GM12878 (cell line): ENCODE measurements at regions not wholly inside any gene's neighbourhood (a gene's known extent, or its start where the extent isn't known, plus 50 kb on each side); places are given as distances from the start of the nearest gene placed in this dataset.

ENCODE experiments used
- ATAC-seq: fragments of 200-7000 bp; cut with Tn5 transposase; 3 replicates; pipeline ENCODE4 v1.9.1; 2020; ENCODE audit warnings: mild to moderate bottlenecking, moderate library complexity
- BruUV-seq: library from RNA; stranded (reverse); fragments of 400-500 nt; replicated peaks from 2 replicates; lab custom pipeline; 2021; lab: Mats Ljungman, UMichigan
- CTCF ChIA-PET: fragments of 300-600 bp; sonication (Branson Sonifier 250); formaldehyde crosslinking; extraction: SDS; loops from one replicate; lab custom pipeline; 2021; ENCODE audit warnings: inconsistent platforms; lab: Yijun Ruan, JAX
- POLR2A ChIA-PET: fragments of 350-600 bp; formaldehyde crosslinking; extraction: SDS; loops from one replicate; lab custom pipeline; 2021; ENCODE audit warnings: inconsistent platforms; lab: Charles Lee
- RAD21 ChIA-PET: fragments of 300-600 bp; sonication (Branson Sonifier 250); formaldehyde crosslinking; loops from one replicate; lab custom pipeline; 2023; ENCODE audit warnings: antibody characterized with exemption; ENCODE audit not compliant: unreplicated experiment; lab: Charles Lee
- SMC1A ChIA-PET: fragments of 300-600 bp; sonication (Branson Sonifier 250); formaldehyde crosslinking; loops from one replicate; lab custom pipeline; 2023; ENCODE audit not compliant: unreplicated experiment, uncharacterized antibody; lab: Charles Lee
- DNase-seq: peaks from one replicate; pipeline ENCODE4 v3.0.0-alpha.2; 2011; ENCODE audit warnings: low read depth, low spot score
- FAIRE-seq: peaks from 3 replicates; lab custom pipeline; 2011; peaks lifted over from hg19 to GRCh38; lab: Jason Lieb, UNC
- H2AFZ ChIP-seq: 2 replicates; pipeline ENCODE4 v1.6.0; 2011; ENCODE audit warnings: low read depth, low read length, control low read depth; ENCODE audit not compliant: control insufficient read depth
- H3K27ac ChIP-seq: 2 replicates; pipeline ENCODE4 v1.5.1; 2011; ENCODE audit warnings: control low read depth; ENCODE audit not compliant: control insufficient read depth, insufficient read depth
- H3K27me3 ChIP-seq, 2 experiments: replicated peaks in 1 of 2; 2 replicates each; pipeline versions ENCODE4 v1.6.0 to v1.6.1; 2011; ENCODE audit warnings: low read length in 1 of 2; ENCODE audit not compliant: control insufficient read depth in 2 of 2, insufficient read depth in 2 of 2
- H3K36me3 ChIP-seq, 2 experiments: 2 replicates each; pipeline ENCODE4 v1.5.1; 2011; ENCODE audit warnings: low read length in 1 of 2; ENCODE audit not compliant: control insufficient read depth in 2 of 2, insufficient read depth in 2 of 2
- H3K4me1 ChIP-seq: 2 replicates; pipeline ENCODE4 v1.6.1; 2011; ENCODE audit warnings: mild to moderate bottlenecking, low read length, moderate library complexity, mixed read lengths; ENCODE audit not compliant: control insufficient read depth, insufficient read depth
- H3K4me2 ChIP-seq: 2 replicates; pipeline ENCODE4 v1.6.0; 2011; ENCODE audit warnings: control low read depth; ENCODE audit not compliant: control insufficient read depth, insufficient read depth
- H3K4me3 ChIP-seq: fragments of 200-600 bp; sonication (generic); 2 replicates; pipeline ENCODE4 v1.5.1; 2016
- H3K79me2 ChIP-seq: 2 replicates; pipeline ENCODE4 v1.6.0; 2011; ENCODE audit warnings: low read length; ENCODE audit not compliant: control insufficient read depth, insufficient read depth
- H3K9ac ChIP-seq: 2 replicates; pipeline ENCODE4 v1.8.0; 2011; ENCODE audit warnings: low read length, control low read depth, mixed read lengths; ENCODE audit not compliant: control insufficient read depth, insufficient read depth
- H3K9me3 ChIP-seq: replicated peaks from 3 replicates; pipeline ENCODE4 v1.5.1; 2011; ENCODE audit warnings: mild to moderate bottlenecking, low read length; ENCODE audit not compliant: control insufficient read depth, insufficient read depth
- H4K20me1 ChIP-seq: 2 replicates; pipeline ENCODE4 v1.6.0; 2011; ENCODE audit not compliant: control insufficient read depth, insufficient read depth
- BMI1 ChIP-seq: fragments of 450-650 bp; IDR thresholded peaks from 2 replicates; pipeline ENCODE4 v1.6.1; 2016; ENCODE audit warnings: mild to moderate bottlenecking, moderate library complexity, borderline replicate concordance
- CBFB ChIP-seq: IDR thresholded peaks from 2 replicates; pipeline ENCODE4 v1.6.1; 2016; ENCODE audit warnings: antibody characterized with exemption, low read depth
- CREM ChIP-seq: IDR thresholded peaks from 2 replicates; pipeline ENCODE4 v1.6.1; 2014; ENCODE audit warnings: antibody characterized with exemption, low read depth
- LARP7 ChIP-seq: fragments of 450-650 bp; IDR thresholded peaks from 2 replicates; pipeline ENCODE4 v1.6.1; 2017; ENCODE audit warnings: mild to moderate bottlenecking
- MEF2A ChIP-seq: IDR thresholded peaks from 2 replicates; pipeline ENCODE4 v1.6.1; 2011; ENCODE audit warnings: low read depth, mild to moderate bottlenecking, low read length, moderate library complexity; ENCODE audit not compliant: insufficient read depth
- MXI1 ChIP-seq: fragments of 150-350 bp; IDR thresholded peaks from 2 replicates; pipeline ENCODE4 v1.6.1; 2011; ENCODE audit warnings: low read depth, mild to moderate bottlenecking, inconsistent platforms, low read length, improper control_type of control experiment
- NBN ChIP-seq: fragments of 450-650 bp; IDR thresholded peaks from 2 replicates; pipeline ENCODE4 v1.6.1; 2016
- NFYA ChIP-seq: IDR thresholded peaks from 2 replicates; pipeline ENCODE4 v1.6.1; 2011; ENCODE audit warnings: low read depth, mild to moderate bottlenecking, low read length, improper control_type of control experiment, borderline replicate concordance
- TAF1 ChIP-seq: IDR thresholded peaks from 2 replicates; pipeline ENCODE4 v1.6.1; 2011; ENCODE audit warnings: mild to moderate bottlenecking, low read depth, low read length, borderline replicate concordance
- TCF12 ChIP-seq: IDR thresholded peaks from 2 replicates; pipeline ENCODE4 v1.6.1; 2011; ENCODE audit warnings: low read depth, mild to moderate bottlenecking, low read length
- WGBS: methylation state at CpG from one replicate; pipeline ENCODE4 v1.1.6; 2016; ENCODE audit warnings: low lambda C conversion rate; ENCODE audit not compliant: insufficient replicate concordance, insufficient coverage; ENCODE audit errors: missing lambda C conversion rate; 5-methylcytosine and 5-hydroxymethylcytosine counted together
- in situ Hi-C: fragments of 300-500 bp; cut with MboI; formaldehyde crosslinking; loops from 9 replicates; pipeline ENCODE4 v1.14.3; 2018; ENCODE audit warnings: mixed read lengths
- intact Hi-C: fragments of 100-400 bp; cut with micrococcal nuclease; formaldehyde crosslinking; loops from one replicate; pipeline ENCODE4 v1.14.2; 2022; ENCODE audit not compliant: unreplicated experiment
- TF ChIP-seq, protein P1 (sequence below): fragments of 450-650 bp; formaldehyde crosslinking; IDR thresholded peaks from 2 replicates; pipeline ENCODE4 v1.4.0; 2022; ENCODE audit warnings: mild to moderate bottlenecking, moderate library complexity
- TF ChIP-seq, protein P2 (sequence below): fragments of 450-650 bp; IDR thresholded peaks from 2 replicates; pipeline ENCODE4 v1.6.1; 2016; ENCODE audit warnings: mild to moderate bottlenecking, moderate library complexity, borderline replicate concordance
- TF ChIP-seq, protein P3 (sequence below): fragments of 450-650 bp; IDR thresholded peaks from 2 replicates; pipeline ENCODE4 v1.6.1; 2016; ENCODE audit warnings: mild to moderate bottlenecking

DNA sequence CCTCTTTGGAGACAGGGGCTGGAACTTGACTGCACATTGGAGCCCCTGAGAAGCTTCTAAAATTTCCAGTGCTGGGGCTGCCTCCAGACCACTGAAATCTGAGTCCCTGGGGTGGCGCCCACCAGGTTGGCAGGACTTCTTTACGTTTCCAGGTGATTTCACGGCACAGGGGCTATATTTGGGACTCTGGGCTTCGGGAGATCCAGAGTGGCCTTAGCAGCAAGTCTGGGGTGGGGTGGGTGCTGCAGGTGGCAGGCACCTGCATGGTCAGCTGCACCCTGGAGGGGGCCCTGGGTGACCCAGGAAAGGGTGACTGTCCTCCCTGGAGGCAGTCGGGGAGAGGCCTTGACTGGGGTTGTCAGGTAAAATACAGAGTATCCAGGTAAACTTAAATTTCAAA is 135.5 kb upstream of the PHACTR3 start:
- 16% methylated on average over 5 of the region's 5 CpGs for WGBS
- Histone ChIP-seq H3K79me2 (no peaks in the 10 kb centered on the region), H3K4me1 (no peaks in the 10 kb centered on the region), H3K4me2 (no peak overlapping the region), H3K36me3 (no peaks in the 10 kb centered on the region), H3K27me3 (peaks cover 3 to 4% of the 10 kb centered on the region in 2 experiments; a peak in 2 of 4 replicates), H3K4me3 (no peak overlapping the region), H2AFZ (no peak overlapping the region), H4K20me1 (no peaks in the 10 kb centered on the region), H3K27ac (no peak overlapping the region), H3K9ac (no peak overlapping the region), H3K9me3 (no peaks in the 10 kb centered on the region)
- FAIRE-seq = no peak
- ChIA-PET CTCF (no interaction called here), RAD21 (no interaction called here), SMC1A (no interaction called here), POLR2A (no interaction called here)
- intact Hi-C loops = no loop called here
- no TSS peak for BruUV-seq
- ATAC-seq = no peak
- TF ChIP-seq TCF12 (no peak), BMI1 (no peak), TAF1 (no peak), CBFB (no peak), MEF2A (no peak), NBN (no peak), NFYA (no peak), CREM (no peak), MXI1 (no peak), LARP7 (no peak)
- TF ChIP-seq, protein P1, sequence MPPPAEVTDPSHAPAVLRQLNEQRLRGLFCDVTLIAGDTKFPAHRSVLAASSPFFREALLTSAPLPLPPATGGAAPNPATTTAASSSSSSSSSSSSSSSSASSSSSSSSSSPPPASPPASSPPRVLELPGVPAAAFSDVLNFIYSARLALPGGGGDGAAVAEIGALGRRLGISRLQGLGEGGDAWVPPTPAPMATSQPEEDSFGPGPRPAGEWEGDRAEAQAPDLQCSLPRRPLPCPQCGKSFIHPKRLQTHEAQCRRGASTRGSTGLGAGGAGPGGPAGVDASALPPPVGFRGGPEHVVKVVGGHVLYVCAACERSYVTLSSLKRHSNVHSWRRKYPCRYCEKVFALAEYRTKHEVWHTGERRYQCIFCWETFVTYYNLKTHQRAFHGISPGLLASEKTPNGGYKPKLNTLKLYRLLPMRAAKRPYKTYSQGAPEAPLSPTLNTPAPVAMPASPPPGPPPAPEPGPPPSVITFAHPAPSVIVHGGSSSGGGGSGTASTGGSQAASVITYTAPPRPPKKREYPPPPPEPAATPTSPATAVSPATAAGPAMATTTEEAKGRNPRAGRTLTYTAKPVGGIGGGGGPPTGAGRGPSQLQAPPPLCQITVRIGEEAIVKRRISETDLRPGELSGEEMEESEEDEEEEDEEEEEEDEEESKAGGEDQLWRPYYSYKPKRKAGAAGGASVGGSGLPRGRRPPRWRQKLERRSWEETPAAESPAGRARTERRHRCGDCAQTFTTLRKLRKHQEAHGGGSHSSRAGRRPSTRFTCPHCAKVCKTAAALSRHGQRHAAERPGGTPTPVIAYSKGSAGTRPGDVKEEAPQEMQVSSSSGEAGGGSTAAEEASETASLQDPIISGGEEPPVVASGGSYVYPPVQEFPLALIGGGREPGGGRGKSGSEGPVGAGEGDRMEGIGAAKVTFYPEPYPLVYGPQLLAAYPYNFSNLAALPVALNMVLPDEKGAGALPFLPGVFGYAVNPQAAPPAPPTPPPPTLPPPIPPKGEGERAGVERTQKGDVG = no peak
- TF ChIP-seq, protein P2, sequence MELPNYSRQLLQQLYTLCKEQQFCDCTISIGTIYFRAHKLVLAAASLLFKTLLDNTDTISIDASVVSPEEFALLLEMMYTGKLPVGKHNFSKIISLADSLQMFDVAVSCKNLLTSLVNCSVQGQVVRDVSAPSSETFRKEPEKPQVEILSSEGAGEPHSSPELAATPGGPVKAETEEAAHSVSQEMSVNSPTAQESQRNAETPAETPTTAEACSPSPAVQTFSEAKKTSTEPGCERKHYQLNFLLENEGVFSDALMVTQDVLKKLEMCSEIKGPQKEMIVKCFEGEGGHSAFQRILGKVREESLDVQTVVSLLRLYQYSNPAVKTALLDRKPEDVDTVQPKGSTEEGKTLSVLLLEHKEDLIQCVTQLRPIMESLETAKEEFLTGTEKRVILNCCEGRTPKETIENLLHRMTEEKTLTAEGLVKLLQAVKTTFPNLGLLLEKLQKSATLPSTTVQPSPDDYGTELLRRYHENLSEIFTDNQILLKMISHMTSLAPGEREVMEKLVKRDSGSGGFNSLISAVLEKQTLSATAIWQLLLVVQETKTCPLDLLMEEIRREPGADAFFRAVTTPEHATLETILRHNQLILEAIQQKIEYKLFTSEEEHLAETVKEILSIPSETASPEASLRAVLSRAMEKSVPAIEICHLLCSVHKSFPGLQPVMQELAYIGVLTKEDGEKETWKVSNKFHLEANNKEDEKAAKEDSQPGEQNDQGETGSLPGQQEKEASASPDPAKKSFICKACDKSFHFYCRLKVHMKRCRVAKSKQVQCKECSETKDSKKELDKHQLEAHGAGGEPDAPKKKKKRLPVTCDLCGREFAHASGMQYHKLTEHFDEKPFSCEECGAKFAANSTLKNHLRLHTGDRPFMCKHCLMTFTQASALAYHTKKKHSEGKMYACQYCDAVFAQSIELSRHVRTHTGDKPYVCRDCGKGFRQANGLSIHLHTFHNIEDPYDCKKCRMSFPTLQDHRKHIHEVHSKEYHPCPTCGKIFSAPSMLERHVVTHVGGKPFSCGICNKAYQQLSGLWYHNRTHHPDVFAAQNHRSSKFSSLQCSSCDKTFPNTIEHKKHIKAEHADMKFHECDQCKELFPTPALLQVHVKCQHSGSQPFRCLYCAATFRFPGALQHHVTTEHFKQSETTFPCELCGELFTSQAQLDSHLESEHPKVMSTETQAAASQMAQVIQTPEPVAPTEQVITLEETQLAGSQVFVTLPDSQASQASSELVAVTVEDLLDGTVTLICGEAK = no peak
- TF ChIP-seq, protein P3, sequence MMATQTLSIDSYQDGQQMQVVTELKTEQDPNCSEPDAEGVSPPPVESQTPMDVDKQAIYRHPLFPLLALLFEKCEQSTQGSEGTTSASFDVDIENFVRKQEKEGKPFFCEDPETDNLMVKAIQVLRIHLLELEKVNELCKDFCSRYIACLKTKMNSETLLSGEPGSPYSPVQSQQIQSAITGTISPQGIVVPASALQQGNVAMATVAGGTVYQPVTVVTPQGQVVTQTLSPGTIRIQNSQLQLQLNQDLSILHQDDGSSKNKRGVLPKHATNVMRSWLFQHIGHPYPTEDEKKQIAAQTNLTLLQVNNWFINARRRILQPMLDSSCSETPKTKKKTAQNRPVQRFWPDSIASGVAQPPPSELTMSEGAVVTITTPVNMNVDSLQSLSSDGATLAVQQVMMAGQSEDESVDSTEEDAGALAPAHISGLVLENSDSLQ = no peak
- DNase-seq = no peak
- in situ Hi-C loops = no loop called here
